ENCODE measurements at regions not wholly inside any gene's neighbourhood (a gene's known extent, or its start where the extent isn't known, plus 50 kb on each side); places are given as distances from the start of the nearest gene placed in this dataset.

- H3K4me3 ChIP-seq = no peak overlapping the region
- peaks cover 3% of the 10 kb centered on the region for H3K9me3 ChIP-seq (replicated peaks; ENCODE audit: control insufficient read depth, insufficient read depth, low read length)
- H3K9ac ChIP-seq (ENCODE audit: control insufficient read depth, insufficient read depth, low read length) = no peak overlapping the region
- FAIRE-seq (no peak), DNase-seq (ENCODE audit: low read depth, low spot score) (no peak), ATAC-seq (no peak)
- no peaks in the 10 kb centered on the region for H4K20me1 ChIP-seq (ENCODE audit: control insufficient read depth, insufficient read depth)
- H3K4me2 ChIP-seq (ENCODE audit: control insufficient read depth, insufficient read depth) = no peak overlapping the region
- H3K79me2 ChIP-seq (ENCODE audit: control insufficient read depth, insufficient read depth, low read length) = no peaks in the 10 kb centered on the region
- ChIA-PET POLR2A (no interaction called here), RAD21 (ENCODE audit: unreplicated experiment) (no interaction called here), CTCF (interaction anchor here (1.0 to 1.8 kb wide), 4 partner anchors 9 to 42 kb away, joined by 3 to 7 read pairs (median 4); no protein-coding TSS in a partner anchor), SMC1A (ENCODE audit: uncharacterized antibody, unreplicated experiment) (interaction anchor here (1.2 to 1.9 kb wide), 2 partner anchors 81 to 312 kb away, joined by 4 read pairs; no protein-coding TSS in a partner anchor)
- no peak overlapping the region for H2AFZ ChIP-seq (ENCODE audit: control insufficient read depth, low read depth, low read length)
- in situ Hi-C loops (cut with MboI) (no loop called here), intact Hi-C loops (cut with micrococcal nuclease; ENCODE audit: unreplicated experiment) (no loop called here)
- 55% methylated on average over 5 of the region's 5 CpGs for WGBS (ENCODE audit: insufficient coverage, insufficient replicate concordance, low lambda C conversion rate, missing lambda C conversion rate)
- H3K4me1 ChIP-seq (ENCODE audit: control insufficient read depth, insufficient read depth, low read length) = peaks cover 18% of the 10 kb centered on the region
- TF ChIP-seq RUNX3 (IDR thresholded peaks at IDR 0.05; ENCODE audit: low read length) = peak; percentile 60
- TF ChIP-seq CTCF (IDR thresholded peaks at IDR 0.05 in 2 of 3, conservative IDR thresholded peaks at IDR 0.05 in 1 of 3; ENCODE audit: control insufficient read depth in 2 of 3, extremely low read depth in 1 of 3, insufficient read depth in 1 of 3, low read depth in 3 of 3, low read length in 3 of 3) = 0 out of 6 replicates have a peak, but pooled peaks of 1 of the 3 experiments have one; percentile 1
- no peak for TF ChIP-seq ATF7 (IDR thresholded peaks at IDR 0.05; ENCODE audit: low read depth)
- TF ChIP-seq JUNB (IDR thresholded peaks at IDR 0.05) = 0 out of 2 replicates have a peak, but pooled peaks have one; percentile 23
- peak; percentile 56; the same call in 1 of the 2 replicates for TF ChIP-seq TCF7 (IDR thresholded peaks at IDR 0.05; ENCODE audit: borderline replicate concordance)
- no peak for TF ChIP-seq KDM1A (IDR thresholded peaks at IDR 0.05; ENCODE audit: borderline replicate concordance)
- no peak overlapping the region for H3K27ac ChIP-seq (ENCODE audit: control insufficient read depth, insufficient read depth)
- no peaks in the 10 kb centered on the region for H3K27me3 ChIP-seq (replicated peaks in 1 of 2; ENCODE audit: control insufficient read depth in 2 of 2, insufficient read depth in 2 of 2, low read length in 1 of 2)
- BruUV-seq (replicated peaks) = no TSS peak
- no peaks in the 10 kb centered on the region for H3K36me3 ChIP-seq (ENCODE audit: control insufficient read depth in 2 of 2, insufficient read depth in 2 of 2, low read length in 1 of 2)
These were observed 134.5 kb upstream of the RMP24 start for GRCh38 chr18:35837922-35838496.
